Right atrium auricular region (tissue), 2 donors: ENCODE measurements at regions not wholly inside any gene's neighbourhood (a gene's known extent, or its start where the extent isn't known, plus 50 kb on each side); places are given as distances from the start of the nearest gene placed in this dataset.
"Not testable (repeated sequence)": the region's sequence is repeated elsewhere in the genome, so short reads cannot be mapped to it uniquely, and the experiment has no call there.

Experiments
- DNase-seq: peaks from one replicate; pipeline ENCODE4 v3.0.0-alpha.2; 2019; ENCODE audit warnings: low spot score
- H3K27ac ChIP-seq, 2 donors: fragments of 200-600 bp; sonication (generic); 1 replicate in 1 of 2; 2 replicates in 1 of 2; pipeline ENCODE4 v1.5.1; 2016 to 2019
- H3K27me3 ChIP-seq, 2 donors: fragments of 200-600 bp; sonication (generic); one replicate each; pipeline versions ENCODE4 v1.5.1 to v1.6.0; 2017 to 2019
- H3K36me3 ChIP-seq: fragments of 200-600 bp; sonication (generic); one replicate; pipeline ENCODE4 v1.5.1; 2016
- H3K4me1 ChIP-seq, 2 donors: fragments of 200-600 bp; sonication (generic); one replicate each; pipeline versions ENCODE4 v1.5.1 to v1.6.0; 2017 to 2019
- H3K4me3 ChIP-seq, 2 donors: fragments of 200-600 bp; sonication (generic); 1 replicate in 1 of 2; 2 replicates in 1 of 2; pipeline ENCODE4 v1.5.1; 2017 to 2019; ENCODE audit warnings: mild to moderate bottlenecking in 1 of 2, moderate library complexity in 1 of 2
- H3K9me3 ChIP-seq, 2 donors: fragments of 200-600 bp; sonication (generic); one replicate each; pipeline ENCODE4 v1.5.1; 2019
- TF ChIP-seq, protein P1 (sequence below), 2 donors: fragments of 200-600 bp; sonication (generic); IDR thresholded peaks; one replicate each; pipeline ENCODE4 v1.5.1; 2019; ENCODE audit warnings: antibody characterized with exemption in 2 of 2

- Histone ChIP-seq H3K9me3 (no peaks in the 10 kb centered on the region), H3K27ac (no peak overlapping the region), H3K4me1 (no peaks in the 10 kb centered on the region), H3K36me3 (no peaks in the 10 kb centered on the region), H3K27me3 (no peaks in the 10 kb centered on the region), H3K4me3 (no peak overlapping the region)
- no peak for DNase-seq
- TF ChIP-seq, protein P1, sequence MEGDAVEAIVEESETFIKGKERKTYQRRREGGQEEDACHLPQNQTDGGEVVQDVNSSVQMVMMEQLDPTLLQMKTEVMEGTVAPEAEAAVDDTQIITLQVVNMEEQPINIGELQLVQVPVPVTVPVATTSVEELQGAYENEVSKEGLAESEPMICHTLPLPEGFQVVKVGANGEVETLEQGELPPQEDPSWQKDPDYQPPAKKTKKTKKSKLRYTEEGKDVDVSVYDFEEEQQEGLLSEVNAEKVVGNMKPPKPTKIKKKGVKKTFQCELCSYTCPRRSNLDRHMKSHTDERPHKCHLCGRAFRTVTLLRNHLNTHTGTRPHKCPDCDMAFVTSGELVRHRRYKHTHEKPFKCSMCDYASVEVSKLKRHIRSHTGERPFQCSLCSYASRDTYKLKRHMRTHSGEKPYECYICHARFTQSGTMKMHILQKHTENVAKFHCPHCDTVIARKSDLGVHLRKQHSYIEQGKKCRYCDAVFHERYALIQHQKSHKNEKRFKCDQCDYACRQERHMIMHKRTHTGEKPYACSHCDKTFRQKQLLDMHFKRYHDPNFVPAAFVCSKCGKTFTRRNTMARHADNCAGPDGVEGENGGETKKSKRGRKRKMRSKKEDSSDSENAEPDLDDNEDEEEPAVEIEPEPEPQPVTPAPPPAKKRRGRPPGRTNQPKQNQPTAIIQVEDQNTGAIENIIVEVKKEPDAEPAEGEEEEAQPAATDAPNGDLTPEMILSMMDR (IDR thresholded peaks at IDR 0.05) = no peak
Measured at GRCh38 chr7:66423729-66424128, 205.0 kb upstream of the KCTD7 start.

GRCh38 chr7:66426332-66426731 lies 202.3 kb upstream of the KCTD7 start:
- H3K4me1 ChIP-seq = no peaks in the 10 kb centered on the region
- no peaks in the 10 kb centered on the region for H3K36me3 ChIP-seq
- H3K27me3 ChIP-seq = no peaks in the 10 kb centered on the region
- TF ChIP-seq, protein P1 (IDR thresholded peaks at IDR 0.05) = no peak
- no peaks in the 10 kb centered on the region for H3K9me3 ChIP-seq
- no peak for DNase-seq
- no peak overlapping the region for H3K4me3 ChIP-seq
- no peak overlapping the region for H3K27ac ChIP-seq

GRCh38 chr7:66426996-66427395 lies 201.7 kb upstream of the KCTD7 start:
- Histone ChIP-seq H3K4me3 (no peak overlapping the region), H3K27me3 (no peaks in the 10 kb centered on the region), H3K27ac (no peak overlapping the region), H3K36me3 (no peaks in the 10 kb centered on the region), H3K4me1 (no peaks in the 10 kb centered on the region), H3K9me3 (no peaks in the 10 kb centered on the region)
- TF ChIP-seq, protein P1 (IDR thresholded peaks at IDR 0.05) = no peak
- no peak for DNase-seq

GRCh38 chr7:66427956-66428355 lies 200.7 kb upstream of the KCTD7 start:
- Histone ChIP-seq H3K4me1 (no peaks in the 10 kb centered on the region), H3K27ac (no peak overlapping the region), H3K27me3 (no peaks in the 10 kb centered on the region), H3K9me3 (no peaks in the 10 kb centered on the region), H3K4me3 (no peak overlapping the region), H3K36me3 (no peaks in the 10 kb centered on the region)
- DNase-seq = no peak
- TF ChIP-seq, protein P1 (IDR thresholded peaks at IDR 0.05) = no peak

DNA sequence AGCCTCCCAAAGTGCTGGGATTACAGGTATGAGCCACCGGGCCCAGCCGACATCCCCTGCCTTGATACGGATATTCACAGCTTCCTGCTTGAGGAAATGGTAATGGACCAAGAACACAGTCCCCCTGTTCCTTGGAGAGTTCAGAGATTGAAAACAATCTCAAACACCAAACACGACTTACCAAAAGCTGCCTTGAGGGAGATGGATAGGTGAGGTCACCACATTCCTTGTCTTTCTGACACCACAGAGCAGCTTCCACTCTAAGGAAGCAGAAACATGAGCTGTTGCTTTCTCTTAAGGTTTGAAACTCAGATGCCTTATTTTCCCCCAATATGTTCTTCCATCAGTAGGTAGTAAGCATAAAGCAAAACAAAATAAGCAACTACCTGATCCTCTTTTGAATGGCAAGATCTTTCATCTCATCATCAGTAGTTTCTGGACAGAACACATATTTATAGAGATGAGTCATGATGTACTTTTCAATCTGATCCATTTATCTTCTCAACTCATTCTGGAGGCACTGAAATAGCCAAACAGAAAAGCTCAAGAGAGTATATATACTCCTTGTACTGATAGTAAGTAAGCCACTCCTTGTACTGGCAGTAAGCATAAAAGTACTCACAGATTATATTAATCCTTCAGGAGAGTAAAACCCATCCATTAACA lies 199.1 kb upstream of the KCTD7 start:
- no peak overlapping the region for H3K27ac ChIP-seq
- H3K36me3 ChIP-seq = no peaks in the 10 kb centered on the region
- H3K9me3 ChIP-seq = no peaks in the 10 kb centered on the region
- H3K27me3 ChIP-seq = no peaks in the 10 kb centered on the region
- TF ChIP-seq, protein P1 (IDR thresholded peaks at IDR 0.05) = no peak
- no peaks in the 10 kb centered on the region for H3K4me1 ChIP-seq
- no peak overlapping the region for H3K4me3 ChIP-seq
- DNase-seq = no peak

DNA sequence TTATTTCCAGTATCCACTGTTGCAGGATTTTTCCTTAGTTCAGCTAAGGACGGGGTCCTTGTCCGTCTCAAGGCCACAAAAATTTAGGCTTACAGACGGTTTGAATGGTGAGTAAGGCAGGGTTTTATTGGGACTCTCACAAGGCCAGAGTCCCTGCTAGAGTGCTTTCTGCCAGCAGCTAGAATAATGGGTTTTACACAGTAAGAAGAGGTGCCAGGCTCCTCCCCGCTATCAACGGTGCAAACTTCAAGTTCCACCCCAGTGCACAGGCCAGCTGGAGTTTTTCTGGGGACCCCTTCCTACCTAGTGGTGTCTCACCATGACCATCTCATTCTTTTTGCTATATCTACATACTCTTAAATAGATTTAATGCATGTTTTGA lies 198.5 kb upstream of the KCTD7 start:
- H3K4me3 ChIP-seq = no peak overlapping the region
- no peaks in the 10 kb centered on the region for H3K9me3 ChIP-seq
- no peaks in the 10 kb centered on the region for H3K27me3 ChIP-seq
- H3K4me1 ChIP-seq = no peaks in the 10 kb centered on the region
- H3K27ac ChIP-seq = no peak overlapping the region
- no peaks in the 10 kb centered on the region for H3K36me3 ChIP-seq
- TF ChIP-seq, protein P1 (IDR thresholded peaks at IDR 0.05) = no peak
- DNase-seq = no peak

GRCh38 chr7:66438703-66439405 lies 189.8 kb upstream of the KCTD7 start:
- H3K36me3 ChIP-seq, DNase-seq, H3K27ac ChIP-seq, H3K9me3 ChIP-seq, H3K4me3 ChIP-seq, H3K27me3 ChIP-seq, H3K4me1 ChIP-seq: not testable (repeated sequence)
